Endothelial cell of umbilical vein (primary cell): ENCODE measurements at regions not wholly inside any gene's neighbourhood (a gene's known extent, or its start where the extent isn't known, plus 50 kb on each side); places are given as distances from the start of the nearest gene placed in this dataset.

Experiments
- BruUV-seq: library from RNA; stranded (reverse); fragments of 400-500 nt; replicated peaks from 2 replicates; lab custom pipeline; 2021; lab: Mats Ljungman, UMichigan
- CTCF ChIA-PET: fragments of 300-600, 350-600 bp; sonication (Branson Sonifier 250); formaldehyde crosslinking; loops from one replicate; lab custom pipeline; 2021; ENCODE audit warnings: antibody characterized with exemption, inconsistent platforms; lab: Charles Lee
- POLR2A ChIA-PET: fragments of 300-600, 350-600 bp; sonication (Branson Sonifier 250); formaldehyde crosslinking; loops from one replicate; lab custom pipeline; 2021; ENCODE audit warnings: antibody characterized with exemption, inconsistent platforms; lab: Charles Lee
- DNase-seq: peaks from one replicate; pipeline ENCODE4 v3.0.0-alpha.2; 2011; ENCODE audit warnings: low read depth, low spot score
- FAIRE-seq: peaks from 2 replicates; lab custom pipeline; 2011; peaks lifted over from hg19 to GRCh38; lab: Jason Lieb, UNC
- H2AFZ ChIP-seq: 2 replicates; pipeline ENCODE4 v1.6.0; 2012; ENCODE audit warnings: low read depth, low read length, control low read depth, inconsistent platforms
- H3K27ac ChIP-seq: 2 replicates; pipeline ENCODE4 v1.5.1; 2011; ENCODE audit warnings: low read depth, mild to moderate bottlenecking, control low read depth, low read length, moderate library complexity; ENCODE audit not compliant: insufficient read depth
- H3K27me3 ChIP-seq, 2 experiments: 2 replicates each; pipeline versions ENCODE4 v1.6.0 to v1.6.1; 2011; ENCODE audit warnings: low read length in 2 of 2, mixed read lengths in 1 of 2; ENCODE audit not compliant: control insufficient read depth in 2 of 2, insufficient read depth in 2 of 2
- H3K36me3 ChIP-seq, 2 experiments: 2 replicates in 1 of 2; 3 replicates in 1 of 2; pipeline ENCODE4 v1.5.1; 2011; ENCODE audit warnings: low read length in 2 of 2, mild to moderate bottlenecking in 1 of 2, moderate library complexity in 1 of 2; ENCODE audit not compliant: control insufficient read depth in 2 of 2, insufficient read depth in 2 of 2; ENCODE audit errors: extremely low read depth in 1 of 2
- H3K4me1 ChIP-seq: 3 replicates; pipeline ENCODE4 v1.5.1; 2011; ENCODE audit warnings: mild to moderate bottlenecking, low read length; ENCODE audit not compliant: control insufficient read depth, insufficient read depth; ENCODE audit errors: extremely low read depth
- H3K4me2 ChIP-seq: 2 replicates; pipeline ENCODE4 v1.6.1; 2011; ENCODE audit warnings: low read length, control low read depth, mixed read lengths; ENCODE audit not compliant: insufficient read depth
- H3K4me3 ChIP-seq, 3 experiments: fragments of 200-600 bp in 1 of 3; sonication (generic), shearing (Covaris generic) in 1 of 3; replicated peaks in 1 of 3; 2 replicates each; pipeline ENCODE4 v1.5.1; 2011 to 2016; ENCODE audit warnings: control low read depth in 3 of 3, low read length in 3 of 3, mild to moderate bottlenecking in 2 of 3, inconsistent platforms in 1 of 3, low read depth in 1 of 3, moderate library complexity in 1 of 3; ENCODE audit not compliant: insufficient read depth in 1 of 3
- H3K79me2 ChIP-seq: 2 replicates; pipeline ENCODE4 v1.6.0; 2012; ENCODE audit warnings: low read length, inconsistent platforms; ENCODE audit not compliant: control insufficient read depth, insufficient read depth
- H3K9ac ChIP-seq: replicated peaks from 2 replicates; pipeline ENCODE3; 2011; ENCODE audit warnings: low read length, control low read depth; ENCODE audit not compliant: insufficient read depth; ENCODE audit errors: extremely low read depth
- H3K9me1 ChIP-seq: replicated peaks from 3 replicates; pipeline ENCODE4 v1.6.0; 2011; ENCODE audit warnings: mild to moderate bottlenecking, low read length; ENCODE audit not compliant: control insufficient read depth, insufficient read depth; ENCODE audit errors: extremely low read depth
- H3K9me3 ChIP-seq: replicated peaks from 2 replicates; pipeline ENCODE4 v1.5.1; 2012; ENCODE audit warnings: low read length, inconsistent platforms; ENCODE audit not compliant: control insufficient read depth, insufficient read depth
- H4K20me1 ChIP-seq: replicated peaks from 2 replicates; pipeline ENCODE3; 2011; ENCODE audit warnings: mild to moderate bottlenecking, low read length; ENCODE audit not compliant: control insufficient read depth, insufficient read depth; ENCODE audit errors: extremely low read depth
- CTCF ChIP-seq, 2 donors: IDR thresholded peaks; 1 replicate in 1 of 2; 2 replicates in 1 of 2; pipeline ENCODE4 v1.5.1; 2011; ENCODE audit warnings: low read length in 2 of 2, mild to moderate bottlenecking in 2 of 2, moderate library complexity in 2 of 2, control low read depth in 1 of 2, inconsistent platforms in 1 of 2, low read depth in 1 of 2; ENCODE audit not compliant: insufficient read depth in 1 of 2; ENCODE audit errors: extremely low read depth in 1 of 2
- EZH2 ChIP-seq: IDR thresholded peaks from 2 replicates; pipeline ENCODE4 v1.6.1; 2012; ENCODE audit warnings: borderline replicate concordance, low read depth, mild to moderate bottlenecking, moderate library complexity, low read length, inconsistent platforms; ENCODE audit not compliant: severe bottlenecking
- FOS ChIP-seq: IDR thresholded peaks from 2 replicates; pipeline ENCODE4 v1.6.1; 2011; ENCODE audit warnings: mild to moderate bottlenecking, low read length, moderate library complexity, borderline replicate concordance; ENCODE audit not compliant: insufficient read depth
- JUN ChIP-seq: IDR thresholded peaks from 2 replicates; pipeline ENCODE4 v1.6.1; 2011; ENCODE audit warnings: borderline replicate concordance, low read depth; ENCODE audit not compliant: insufficient read length, insufficient read depth
- MAX ChIP-seq: IDR thresholded peaks from 2 replicates; pipeline ENCODE4 v1.6.1; 2011; ENCODE audit not compliant: insufficient read depth, insufficient read length
- MYC ChIP-seq: IDR thresholded peaks from one replicate; pipeline ENCODE4 v1.6.1; 2011; ENCODE audit warnings: mild to moderate bottlenecking, low read depth, low read length
- POLR2A ChIP-seq: IDR thresholded peaks from 2 replicates; pipeline ENCODE4 v1.6.1; 2012; ENCODE audit warnings: low read depth, mild to moderate bottlenecking, control low read depth, low read length
- dilution Hi-C: fragments of 300-500 bp; cut with MboI; formaldehyde crosslinking; loops from one replicate; pipeline ENCODE4 v1.15.0; 2019; ENCODE audit warnings: low sequenced_read_pairs; ENCODE audit not compliant: extremely low pct_ligation_motif_present
- intact Hi-C: fragments of 100-400 bp; cut with micrococcal nuclease; formaldehyde crosslinking; loops from one replicate; pipeline ENCODE4 v1.10.0; 2022

GRCh38 chr4:164648151-164648848 is 105.6 kb upstream of the SMIM31 start:
- CTCF ChIA-PET, result no interaction called here
- FAIRE-seq, result no peak
- no TSS peak for BruUV-seq

More at GRCh38 chr4:164648151-164648848, 105.6 kb upstream of the SMIM31 start:
- intact Hi-C loops, result no loop called here
- H3K36me3 ChIP-seq, result no peaks in the 10 kb centered on the region
- no peak overlapping the region for H3K4me2 ChIP-seq
- no peak overlapping the region for H3K27ac ChIP-seq
- H3K79me2 ChIP-seq, result no peaks in the 10 kb centered on the region
- no peak for DNase-seq
- no peak overlapping the region for H3K9ac ChIP-seq
- H3K4me1 ChIP-seq, result no peaks in the 10 kb centered on the region
- H4K20me1 ChIP-seq, result no peaks in the 10 kb centered on the region
- H3K9me1 ChIP-seq, result no peaks in the 10 kb centered on the region
- POLR2A ChIA-PET, result no interaction called here
- dilution Hi-C loops, result no loop called here
- no peak overlapping the region for H2AFZ ChIP-seq
- TF ChIP-seq CTCF (IDR thresholded peaks at IDR 0.05; ENCODE audit: extremely low read depth in 1 of 2, insufficient read depth in 1 of 2, low read depth in 1 of 2, low read length in 2 of 2) (no peak), MAX (no peak), FOS (no peak), POLR2A (no peak), EZH2 (no peak), MYC (no peak), JUN (no peak)
- H3K27me3 ChIP-seq, result no peaks in the 10 kb centered on the region
- no peaks in the 10 kb centered on the region for H3K9me3 ChIP-seq
- no peak overlapping the region for H3K4me3 ChIP-seq
